SU-DHL-6 (cell line): ENCODE measurements at regions not wholly inside any gene's neighbourhood (a gene's known extent, or its start where the extent isn't known, plus 50 kb on each side); places are given as distances from the start of the nearest gene placed in this dataset.

Experiments
- EZH2phosphoT487 ChIP-seq: fragments of 200-600 bp; sonication (generic), shearing (Covaris generic); conservative IDR thresholded peaks from 2 replicates; pipeline ENCODE4 v1.6.1; 2018; ENCODE audit warnings: mild to moderate bottlenecking, antibody characterized with exemption, low read length, moderate library complexity, mixed read lengths
- TF ChIP-seq, protein P1 (sequence below): fragments of 200-600 bp; sonication (generic); IDR thresholded peaks from one replicate; pipeline ENCODE4 v1.5.1; 2017; ENCODE audit warnings: antibody characterized with exemption, mild to moderate bottlenecking, low read length, moderate library complexity; ENCODE audit not compliant: insufficient read depth, poor library complexity, severe bottlenecking

DNA sequence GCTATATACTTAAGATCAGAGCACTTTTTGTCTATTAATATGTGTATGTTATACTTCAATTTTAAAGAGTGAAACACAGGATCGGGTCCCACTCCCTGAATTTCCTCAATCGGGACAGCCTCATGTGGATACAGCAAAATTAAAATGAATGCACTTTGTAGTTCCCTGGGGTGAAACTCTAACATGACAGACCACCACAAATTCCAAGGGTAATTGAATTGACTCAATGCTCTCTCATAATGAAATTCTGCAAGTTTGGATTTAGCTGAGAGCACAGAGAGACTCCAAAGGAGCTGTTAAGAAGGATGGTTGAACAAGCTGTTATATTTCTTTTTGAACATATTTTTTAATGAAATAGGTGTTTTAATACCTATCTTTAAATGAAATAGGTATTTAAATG, 413.6 kb downstream of the GXYLT1 start:
- TF ChIP-seq, protein P1, sequence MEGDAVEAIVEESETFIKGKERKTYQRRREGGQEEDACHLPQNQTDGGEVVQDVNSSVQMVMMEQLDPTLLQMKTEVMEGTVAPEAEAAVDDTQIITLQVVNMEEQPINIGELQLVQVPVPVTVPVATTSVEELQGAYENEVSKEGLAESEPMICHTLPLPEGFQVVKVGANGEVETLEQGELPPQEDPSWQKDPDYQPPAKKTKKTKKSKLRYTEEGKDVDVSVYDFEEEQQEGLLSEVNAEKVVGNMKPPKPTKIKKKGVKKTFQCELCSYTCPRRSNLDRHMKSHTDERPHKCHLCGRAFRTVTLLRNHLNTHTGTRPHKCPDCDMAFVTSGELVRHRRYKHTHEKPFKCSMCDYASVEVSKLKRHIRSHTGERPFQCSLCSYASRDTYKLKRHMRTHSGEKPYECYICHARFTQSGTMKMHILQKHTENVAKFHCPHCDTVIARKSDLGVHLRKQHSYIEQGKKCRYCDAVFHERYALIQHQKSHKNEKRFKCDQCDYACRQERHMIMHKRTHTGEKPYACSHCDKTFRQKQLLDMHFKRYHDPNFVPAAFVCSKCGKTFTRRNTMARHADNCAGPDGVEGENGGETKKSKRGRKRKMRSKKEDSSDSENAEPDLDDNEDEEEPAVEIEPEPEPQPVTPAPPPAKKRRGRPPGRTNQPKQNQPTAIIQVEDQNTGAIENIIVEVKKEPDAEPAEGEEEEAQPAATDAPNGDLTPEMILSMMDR = no peak
- TF ChIP-seq EZH2phosphoT487 = no peak
